WI38 (cell line): ENCODE measurements at regions not wholly inside any gene's neighbourhood (a gene's known extent, or its start where the extent isn't known, plus 50 kb on each side); places are given as distances from the start of the nearest gene placed in this dataset.

Source experiments
- H3K4me3 ChIP-seq: 2 replicates; pipeline ENCODE4 v1.5.1; 2011; ENCODE audit warnings: low read depth, mild to moderate bottlenecking, control low read depth, low read length
- TF ChIP-seq, protein P1 (sequence below): IDR thresholded peaks from 2 replicates; pipeline ENCODE4 v1.5.1; 2012; ENCODE audit warnings: low read depth, mild to moderate bottlenecking, control low read depth, low read length

DNA sequence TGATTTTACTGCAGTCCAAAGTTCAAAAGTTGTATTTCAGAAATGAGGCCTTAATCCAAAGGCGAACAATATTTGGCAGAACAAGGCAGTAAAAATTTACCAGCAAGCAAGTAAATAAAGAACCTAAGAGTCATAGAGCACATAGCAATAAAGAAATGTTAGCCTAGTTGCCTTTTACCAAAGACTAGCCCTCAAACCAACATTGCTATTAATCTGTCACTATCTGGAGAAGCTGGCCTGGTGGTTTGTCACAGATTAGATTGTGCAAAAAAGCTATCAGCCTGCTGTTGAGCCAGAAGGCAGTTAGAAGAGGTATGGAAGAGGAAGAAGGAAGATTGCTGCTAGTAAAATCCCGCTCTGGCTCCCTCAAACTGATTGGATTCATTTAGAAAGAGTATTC lies 304.7 kb upstream of the KLF4 start:
- TF ChIP-seq, protein P1, sequence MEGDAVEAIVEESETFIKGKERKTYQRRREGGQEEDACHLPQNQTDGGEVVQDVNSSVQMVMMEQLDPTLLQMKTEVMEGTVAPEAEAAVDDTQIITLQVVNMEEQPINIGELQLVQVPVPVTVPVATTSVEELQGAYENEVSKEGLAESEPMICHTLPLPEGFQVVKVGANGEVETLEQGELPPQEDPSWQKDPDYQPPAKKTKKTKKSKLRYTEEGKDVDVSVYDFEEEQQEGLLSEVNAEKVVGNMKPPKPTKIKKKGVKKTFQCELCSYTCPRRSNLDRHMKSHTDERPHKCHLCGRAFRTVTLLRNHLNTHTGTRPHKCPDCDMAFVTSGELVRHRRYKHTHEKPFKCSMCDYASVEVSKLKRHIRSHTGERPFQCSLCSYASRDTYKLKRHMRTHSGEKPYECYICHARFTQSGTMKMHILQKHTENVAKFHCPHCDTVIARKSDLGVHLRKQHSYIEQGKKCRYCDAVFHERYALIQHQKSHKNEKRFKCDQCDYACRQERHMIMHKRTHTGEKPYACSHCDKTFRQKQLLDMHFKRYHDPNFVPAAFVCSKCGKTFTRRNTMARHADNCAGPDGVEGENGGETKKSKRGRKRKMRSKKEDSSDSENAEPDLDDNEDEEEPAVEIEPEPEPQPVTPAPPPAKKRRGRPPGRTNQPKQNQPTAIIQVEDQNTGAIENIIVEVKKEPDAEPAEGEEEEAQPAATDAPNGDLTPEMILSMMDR: no peak
- H3K4me3 ChIP-seq: no peak overlapping the region

DNA sequence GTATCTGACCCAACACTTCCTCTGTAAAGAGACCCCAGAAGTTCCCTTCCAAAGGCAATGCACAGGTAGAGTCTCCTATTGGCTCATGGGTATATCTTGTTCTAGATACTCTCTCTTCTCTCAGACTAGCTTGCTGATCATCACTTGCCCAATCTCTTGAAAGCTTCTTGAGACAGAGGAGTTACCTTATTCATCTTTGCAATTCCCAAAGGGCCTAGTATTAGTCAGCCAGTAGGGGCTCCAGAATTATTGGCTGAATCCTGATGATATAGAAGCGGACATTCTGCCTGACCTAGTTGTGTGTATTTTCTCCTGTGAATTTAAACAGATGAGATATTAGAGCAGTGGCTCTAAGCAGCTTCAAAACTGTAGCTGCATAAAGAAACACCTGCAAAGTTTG lies 304.0 kb upstream of the KLF4 start:
- H3K4me3 ChIP-seq: no peak overlapping the region
- TF ChIP-seq, protein P1: no peak

DNA sequence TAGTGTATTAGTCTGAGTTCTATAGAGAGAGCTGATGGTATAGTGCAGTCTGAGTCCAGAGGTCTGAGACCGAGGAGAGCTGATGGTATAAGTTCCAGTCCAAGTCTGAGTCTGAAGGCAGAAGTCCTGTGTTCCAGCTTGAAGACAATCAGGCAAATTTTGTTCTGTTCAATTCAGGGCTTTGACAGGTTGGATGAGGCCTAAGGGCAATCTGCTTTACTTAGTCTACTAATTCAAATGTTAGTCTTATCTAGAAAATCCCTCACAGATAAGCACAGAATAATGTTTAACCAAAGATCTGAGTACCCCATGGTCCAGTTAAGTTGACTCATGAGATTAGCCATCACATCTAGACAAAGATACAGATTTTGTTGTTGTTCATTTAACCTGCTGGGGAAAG lies 303.0 kb upstream of the KLF4 start:
- TF ChIP-seq, protein P1: no peak
- H3K4me3 ChIP-seq: no peak overlapping the region

DNA sequence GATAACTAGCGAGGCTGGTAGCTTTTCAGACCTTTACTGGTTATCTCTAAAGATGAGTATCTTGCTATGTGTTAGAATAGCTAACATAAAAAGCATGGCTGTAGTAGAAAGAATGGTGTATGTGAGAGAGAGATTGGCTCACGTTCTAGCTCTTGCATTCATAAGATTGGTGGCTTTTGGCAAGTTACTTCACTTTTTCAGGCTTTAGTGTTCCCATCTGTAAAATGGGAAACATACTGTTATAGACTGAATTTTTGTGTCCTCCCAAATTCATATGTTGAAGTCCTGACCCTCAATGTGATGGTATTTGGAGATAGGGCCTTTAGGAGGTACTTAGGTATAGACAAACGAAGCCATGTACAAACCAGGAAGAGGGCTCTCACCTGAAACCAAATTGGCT lies 302.4 kb upstream of the KLF4 start:
- TF ChIP-seq, protein P1: no peak
- H3K4me3 ChIP-seq: no peak overlapping the region

DNA sequence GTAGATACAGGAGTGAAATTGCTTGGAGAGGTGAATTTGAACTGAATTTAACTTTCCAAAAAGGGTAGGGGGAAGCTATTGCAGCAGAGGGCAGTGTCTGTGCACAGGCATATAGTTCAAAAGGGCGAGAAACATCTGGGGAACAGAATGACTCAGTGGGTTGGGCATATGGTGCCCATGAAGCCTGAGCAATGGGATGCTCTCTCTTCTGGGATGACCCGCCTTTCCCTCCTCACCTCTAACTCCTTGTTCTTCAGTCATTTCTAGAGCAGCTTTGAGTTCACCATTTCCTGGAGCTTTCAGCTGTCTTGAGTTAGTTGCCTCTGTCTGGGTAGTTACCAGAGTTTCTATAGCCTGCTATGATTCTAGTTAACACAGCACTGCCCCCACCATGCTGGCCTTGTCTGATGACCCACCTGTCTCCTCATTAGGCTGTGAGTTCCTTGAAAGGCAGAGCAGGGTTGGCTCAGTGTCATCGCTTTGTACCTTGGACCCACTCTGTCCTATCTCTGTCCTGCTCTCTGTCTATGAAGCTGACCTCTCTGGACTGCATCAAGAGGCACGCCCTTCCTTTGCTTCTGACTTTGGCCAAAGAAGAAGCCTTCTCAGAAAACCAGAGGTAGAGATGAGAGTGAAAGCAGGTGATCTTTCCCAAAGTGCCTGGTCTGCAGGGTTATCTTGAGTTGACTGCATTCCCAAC lies 299.6 kb upstream of the KLF4 start:
- no peak overlapping the region for H3K4me3 ChIP-seq
- TF ChIP-seq, protein P1: no peak

DNA sequence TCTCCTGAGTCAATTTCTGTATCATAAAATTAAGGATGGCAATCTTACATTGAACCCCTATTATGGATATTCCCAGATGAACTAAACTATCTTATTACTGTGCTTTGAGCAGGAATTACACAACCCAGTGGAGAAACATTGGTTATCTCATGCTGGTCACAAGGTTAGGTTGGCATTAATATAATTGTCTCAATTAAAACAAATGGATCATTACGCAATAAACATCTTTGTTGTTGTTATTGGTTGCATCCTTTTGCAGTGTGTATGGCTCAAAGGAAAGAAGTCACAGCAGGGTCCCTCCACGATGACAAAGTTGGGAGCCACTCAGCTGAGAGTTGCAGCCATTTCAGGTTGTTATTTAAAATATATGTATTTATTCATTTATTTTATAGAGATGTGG lies 297.0 kb upstream of the KLF4 start:
- TF ChIP-seq, protein P1: no peak
- H3K4me3 ChIP-seq: no peak overlapping the region

DNA sequence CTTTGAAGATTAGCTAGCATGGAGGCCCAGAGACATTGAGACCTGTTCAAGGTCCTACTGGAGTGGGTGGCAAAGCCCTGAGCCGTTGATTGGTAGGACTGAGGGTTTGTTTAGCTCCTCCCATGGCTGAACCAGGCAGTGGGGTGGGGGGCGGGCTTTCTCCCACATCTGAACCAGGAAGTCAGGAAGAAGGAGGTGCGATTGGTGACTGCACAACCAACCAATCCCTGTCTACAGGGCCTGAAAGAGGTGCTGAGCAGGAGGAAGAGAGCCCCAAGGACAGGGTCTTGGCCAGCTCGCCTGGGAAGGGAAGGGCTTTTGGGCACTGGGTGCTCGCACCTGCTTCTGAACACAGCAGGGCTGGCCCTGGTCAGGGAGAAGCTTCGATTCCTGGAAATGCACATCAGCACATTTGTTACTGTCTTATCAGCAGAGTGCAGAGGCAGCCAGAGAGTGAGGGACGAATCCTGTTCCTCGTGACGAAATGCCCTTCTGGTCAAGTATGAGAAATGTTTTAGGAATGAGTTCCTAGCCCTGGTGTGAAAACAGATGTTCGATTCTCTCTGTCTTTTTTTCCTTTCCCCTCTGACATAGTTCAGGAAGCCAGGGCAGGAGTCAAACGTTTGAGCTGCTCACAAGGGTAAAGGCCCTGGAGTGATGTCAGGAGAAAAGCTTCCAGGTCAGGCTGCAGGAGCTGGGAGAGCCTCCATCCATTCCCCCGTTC lies 294.8 kb upstream of the KLF4 start:
- TF ChIP-seq, protein P1: no peak
- H3K4me3 ChIP-seq: no peak overlapping the region
